DND-41 (cell line): ENCODE measurements at regions not wholly inside any gene's neighbourhood (a gene's known extent, or its start where the extent isn't known, plus 50 kb on each side); places are given as distances from the start of the nearest gene placed in this dataset.

Source experiments
- ATAC-seq: fragments of 200-7000 bp; cut with Tn5 transposase; 3 replicates; pipeline ENCODE4 v1.9.1; 2021; ENCODE audit warnings: low read depth; ENCODE audit not compliant: insufficient read depth
- DNase-seq: peaks from one replicate; pipeline ENCODE4 v3.0.0-alpha.2; 2020
- H2AFZ ChIP-seq: 2 replicates; pipeline ENCODE4 v1.6.0; 2012; ENCODE audit warnings: low read depth, low read length
- H3K27ac ChIP-seq: 2 replicates; pipeline ENCODE4 v1.5.1; 2012; ENCODE audit warnings: low read length, inconsistent platforms
- H3K27me3 ChIP-seq: fragments of 200-600 bp; sonication (generic); 2 replicates; pipeline ENCODE4 v1.6.0; 2012; ENCODE audit warnings: low read length, mild to moderate bottlenecking, inconsistent platforms; ENCODE audit not compliant: insufficient read depth, poor library complexity
- H3K36me3 ChIP-seq: 2 replicates; pipeline ENCODE4 v1.5.1; 2012; ENCODE audit warnings: low read length, inconsistent platforms; ENCODE audit not compliant: insufficient read depth
- H3K4me1 ChIP-seq: 2 replicates; pipeline ENCODE4 v1.5.1; 2012; ENCODE audit warnings: mild to moderate bottlenecking, low read length; ENCODE audit not compliant: insufficient read depth
- H3K4me2 ChIP-seq: 2 replicates; pipeline ENCODE4 v1.6.0; 2012; ENCODE audit warnings: mild to moderate bottlenecking, moderate library complexity, low read length, inconsistent platforms; ENCODE audit not compliant: insufficient read depth
- H3K4me3 ChIP-seq, 2 experiments: fragments of 200-600 bp in 1 of 2; shearing (Covaris generic) in 1 of 2; 2 replicates each; pipeline ENCODE4 v1.5.1; 2012 to 2016; ENCODE audit warnings: inconsistent platforms in 2 of 2, low read length in 2 of 2, mild to moderate bottlenecking in 2 of 2, low read depth in 1 of 2, moderate library complexity in 1 of 2
- H3K79me2 ChIP-seq: 2 replicates; pipeline ENCODE4 v1.6.0; 2012; ENCODE audit warnings: low read length, inconsistent platforms; ENCODE audit not compliant: insufficient read depth
- H3K9ac ChIP-seq: 2 replicates; pipeline ENCODE4 v1.6.0; 2012; ENCODE audit warnings: low read depth, mild to moderate bottlenecking, inconsistent platforms, low read length, moderate library complexity
- H3K9me3 ChIP-seq: 2 replicates; pipeline ENCODE4 v1.5.1; 2012; ENCODE audit warnings: low read length, moderate library complexity, mild to moderate bottlenecking, inconsistent platforms; ENCODE audit not compliant: insufficient read depth, severe bottlenecking
- H4K20me1 ChIP-seq: 2 replicates; pipeline ENCODE4 v1.6.0; 2012; ENCODE audit warnings: low read length; ENCODE audit not compliant: insufficient read depth
- EZH2 ChIP-seq: IDR thresholded peaks from 3 replicates; pipeline ENCODE4 v1.6.1; 2012; ENCODE audit warnings: borderline replicate concordance, low read depth, mild to moderate bottlenecking, moderate library complexity, low read length, inconsistent platforms; ENCODE audit not compliant: severe bottlenecking
- TF ChIP-seq, protein P1 (sequence below): IDR thresholded peaks from 2 replicates; pipeline ENCODE4 v1.5.1; 2012; ENCODE audit warnings: borderline replicate concordance, low read length, moderate library complexity, mild to moderate bottlenecking; ENCODE audit not compliant: poor library complexity, severe bottlenecking; ENCODE audit errors: extremely low read depth

DNA sequence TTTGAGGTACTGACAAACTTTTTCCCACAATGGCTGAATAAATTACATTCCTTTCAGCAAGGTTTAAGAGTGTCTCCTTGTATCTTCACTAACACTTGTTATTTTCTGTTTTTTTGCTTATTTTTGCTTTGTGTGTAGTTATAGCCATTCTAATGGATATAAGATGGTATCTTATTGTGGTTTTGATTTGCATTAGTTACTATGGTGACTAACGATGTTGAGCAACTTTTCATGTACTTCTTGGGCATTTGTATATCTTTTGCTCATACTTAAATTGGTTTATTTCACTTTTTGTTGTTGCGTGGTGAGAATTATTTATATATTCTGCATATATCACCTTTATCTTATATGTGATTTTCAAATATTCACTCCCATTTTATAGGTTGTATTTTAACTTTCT, 79.9 kb upstream of the FSIP2 start:
- Histone ChIP-seq H3K36me3 (no peaks in the 10 kb centered on the region), H3K4me3 (no peak overlapping the region), H3K9ac (no peak overlapping the region), H3K27ac (no peak overlapping the region), H3K79me2 (no peaks in the 10 kb centered on the region), H4K20me1 (no peaks in the 10 kb centered on the region), H3K4me1 (no peaks in the 10 kb centered on the region), H3K4me2 (no peak overlapping the region), H3K27me3 (no peaks in the 10 kb centered on the region), H2AFZ (no peak overlapping the region), H3K9me3 (no peaks in the 10 kb centered on the region)
- TF ChIP-seq, protein P1, sequence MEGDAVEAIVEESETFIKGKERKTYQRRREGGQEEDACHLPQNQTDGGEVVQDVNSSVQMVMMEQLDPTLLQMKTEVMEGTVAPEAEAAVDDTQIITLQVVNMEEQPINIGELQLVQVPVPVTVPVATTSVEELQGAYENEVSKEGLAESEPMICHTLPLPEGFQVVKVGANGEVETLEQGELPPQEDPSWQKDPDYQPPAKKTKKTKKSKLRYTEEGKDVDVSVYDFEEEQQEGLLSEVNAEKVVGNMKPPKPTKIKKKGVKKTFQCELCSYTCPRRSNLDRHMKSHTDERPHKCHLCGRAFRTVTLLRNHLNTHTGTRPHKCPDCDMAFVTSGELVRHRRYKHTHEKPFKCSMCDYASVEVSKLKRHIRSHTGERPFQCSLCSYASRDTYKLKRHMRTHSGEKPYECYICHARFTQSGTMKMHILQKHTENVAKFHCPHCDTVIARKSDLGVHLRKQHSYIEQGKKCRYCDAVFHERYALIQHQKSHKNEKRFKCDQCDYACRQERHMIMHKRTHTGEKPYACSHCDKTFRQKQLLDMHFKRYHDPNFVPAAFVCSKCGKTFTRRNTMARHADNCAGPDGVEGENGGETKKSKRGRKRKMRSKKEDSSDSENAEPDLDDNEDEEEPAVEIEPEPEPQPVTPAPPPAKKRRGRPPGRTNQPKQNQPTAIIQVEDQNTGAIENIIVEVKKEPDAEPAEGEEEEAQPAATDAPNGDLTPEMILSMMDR: no peak
- TF ChIP-seq EZH2: no peak
- ATAC-seq (no peak), DNase-seq (no peak)

DNA sequence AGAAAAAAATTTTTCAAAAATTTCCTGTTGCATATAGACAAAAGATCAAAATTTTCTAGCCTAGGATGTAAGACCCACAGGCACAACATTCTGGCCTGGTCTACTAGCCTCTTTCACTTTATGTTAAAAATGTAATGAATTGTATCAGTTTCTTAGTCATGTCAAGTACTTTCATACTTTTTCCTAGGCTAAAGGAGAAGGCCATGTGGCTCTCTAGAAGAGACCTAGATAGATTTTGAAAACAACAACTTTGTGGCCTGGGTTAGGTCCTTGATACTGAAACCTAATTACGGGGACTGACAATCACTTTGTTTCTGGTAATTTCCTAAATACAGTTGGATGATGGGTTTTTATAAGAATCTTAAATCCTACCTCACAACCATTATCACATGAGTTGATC, 74.8 kb upstream of the FSIP2 start:
- Histone ChIP-seq H3K27me3 (no peaks in the 10 kb centered on the region), H3K9ac (no peak overlapping the region), H3K9me3 (no peaks in the 10 kb centered on the region), H3K4me1 (peaks cover 6% of the 10 kb centered on the region; the same call in 1 of the 2 replicates), H3K27ac (no peak overlapping the region), H3K4me2 (no peak overlapping the region), H2AFZ (no peak overlapping the region), H4K20me1 (no peaks in the 10 kb centered on the region), H3K79me2 (no peaks in the 10 kb centered on the region), H3K36me3 (no peaks in the 10 kb centered on the region), H3K4me3 (no peak overlapping the region)
- no peak for TF ChIP-seq EZH2
- TF ChIP-seq, protein P1: no peak
- ATAC-seq (no peak), DNase-seq (no peak)

DNA sequence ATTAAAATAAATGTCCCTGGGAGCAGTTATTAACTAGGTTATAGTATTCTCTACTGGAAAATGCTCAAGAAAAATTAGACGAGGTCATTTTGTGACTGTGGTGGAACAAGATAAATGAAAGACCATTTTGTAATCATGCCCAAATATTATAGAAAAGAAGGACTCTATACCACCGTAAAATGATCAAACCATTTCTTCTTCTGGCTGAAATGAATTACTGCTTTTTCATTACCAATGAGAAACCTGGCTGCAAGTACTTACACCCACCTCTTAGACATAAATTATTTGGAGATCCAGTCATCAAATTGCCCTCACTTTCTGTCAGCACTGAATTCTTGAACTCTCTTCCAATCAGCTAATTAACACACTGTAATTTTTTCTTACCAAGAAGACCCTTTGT, 74.2 kb upstream of the FSIP2 start:
- Histone ChIP-seq H3K9me3 (no peaks in the 10 kb centered on the region), H3K4me3 (no peak overlapping the region), H3K79me2 (no peaks in the 10 kb centered on the region), H3K27me3 (no peaks in the 10 kb centered on the region), H4K20me1 (no peaks in the 10 kb centered on the region), H3K4me2 (no peak overlapping the region), H2AFZ (no peak overlapping the region), H3K9ac (no peak overlapping the region), H3K36me3 (no peaks in the 10 kb centered on the region), H3K4me1 (peaks cover 12% of the 10 kb centered on the region; the same call in 1 of the 2 replicates), H3K27ac (no peak overlapping the region)
- TF ChIP-seq EZH2: no peak
- TF ChIP-seq, protein P1: no peak
- ATAC-seq (no peak), DNase-seq (no peak)

DNA sequence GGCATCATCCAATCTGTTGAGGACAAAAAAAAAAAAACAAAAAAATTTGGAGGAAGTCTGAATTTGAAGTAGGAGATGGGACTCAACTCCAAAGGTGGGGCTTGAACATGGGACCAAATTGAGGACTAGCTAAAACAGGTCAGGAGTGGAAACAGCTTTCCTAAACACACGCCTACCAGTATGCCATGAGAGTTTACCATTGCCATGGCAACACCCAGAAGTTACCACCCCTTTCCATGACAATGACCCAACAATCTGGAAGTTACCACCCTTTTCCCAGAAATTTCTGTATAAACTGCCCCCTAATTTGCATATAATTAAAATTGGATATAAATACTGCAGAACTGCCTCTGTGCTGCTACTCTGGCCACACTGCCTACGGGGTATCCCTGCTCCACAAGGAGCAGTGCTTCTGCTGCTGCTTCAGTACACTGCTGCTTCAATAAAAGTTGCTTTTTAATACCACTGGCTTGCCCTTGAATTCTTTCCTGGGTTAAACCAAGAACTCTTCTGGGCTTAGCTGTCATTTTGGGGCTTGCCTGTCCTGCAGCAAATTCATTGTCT, 73.3 kb upstream of the FSIP2 start:
- Histone ChIP-seq H2AFZ (no peak overlapping the region), H3K36me3 (no peaks in the 10 kb centered on the region), H3K27ac (no peak overlapping the region), H3K9ac (no peak overlapping the region), H3K9me3 (no peaks in the 10 kb centered on the region), H3K27me3 (no peaks in the 10 kb centered on the region), H3K4me3 (no peak overlapping the region), H3K79me2 (no peaks in the 10 kb centered on the region), H3K4me1 (peaks cover 12% of the 10 kb centered on the region; the same call in 1 of the 2 replicates), H4K20me1 (no peaks in the 10 kb centered on the region), H3K4me2 (no peak overlapping the region)
- ATAC-seq: no peak
- TF ChIP-seq, protein P1: no peak
- no peak for TF ChIP-seq EZH2
- no peak for DNase-seq
